ENCODE measurements at regions not wholly inside any gene's neighbourhood (a gene's known extent, or its start where the extent isn't known, plus 50 kb on each side); places are given as distances from the start of the nearest gene placed in this dataset.

- H3K27me3 ChIP-seq (ENCODE audit: control insufficient read depth, insufficient read depth, low read length): no peaks in the 10 kb centered on the region
- H3K36me3 ChIP-seq (ENCODE audit: control insufficient read depth, insufficient read depth, low read length): no peaks in the 10 kb centered on the region
- POLR2A ChIA-PET: no interaction called here
- TF ChIP-seq CTCF (IDR thresholded peaks at IDR 0.05; ENCODE audit: insufficient read depth, low read depth, low read length): no peak
- DNase-seq (ENCODE audit: low read depth): no peak
- CTCF ChIA-PET: no interaction called here
- no peak overlapping the region for H3K4me3 ChIP-seq (ENCODE audit: low read depth, low read length)
Measured at GRCh38 chr16:5398203-5398602, 300.6 kb upstream of the EEF2KMT start.

GRCh38 chr16:5396880-5397279 lies 299.3 kb upstream of the EEF2KMT start:
- ChIA-PET CTCF (no interaction called here), POLR2A (no interaction called here)
- Histone ChIP-seq H3K4me3 (ENCODE audit: low read depth, low read length) (no peak overlapping the region), H3K36me3 (ENCODE audit: control insufficient read depth, insufficient read depth, low read length) (no peaks in the 10 kb centered on the region), H3K27me3 (ENCODE audit: control insufficient read depth, insufficient read depth, low read length) (no peaks in the 10 kb centered on the region)
- TF ChIP-seq CTCF (IDR thresholded peaks at IDR 0.05; ENCODE audit: insufficient read depth, low read depth, low read length): no peak
- DNase-seq (ENCODE audit: low read depth): no peak

- no peaks in the 10 kb centered on the region for H3K36me3 ChIP-seq (ENCODE audit: control insufficient read depth, insufficient read depth, low read length)
- ChIA-PET CTCF (no interaction called here), POLR2A (no interaction called here)
- H3K4me3 ChIP-seq (ENCODE audit: low read depth, low read length): no peak overlapping the region
- no peak for TF ChIP-seq CTCF (IDR thresholded peaks at IDR 0.05; ENCODE audit: insufficient read depth, low read depth, low read length)
- no peak for DNase-seq (ENCODE audit: low read depth)
- H3K27me3 ChIP-seq (ENCODE audit: control insufficient read depth, insufficient read depth, low read length): no peaks in the 10 kb centered on the region
Measured at GRCh38 chr16:5393070-5393469, 295.5 kb upstream of the EEF2KMT start.

- H3K36me3 ChIP-seq (ENCODE audit: control insufficient read depth, insufficient read depth, low read length): no peaks in the 10 kb centered on the region
- no peak for DNase-seq (ENCODE audit: low read depth)
- ChIA-PET CTCF (no interaction called here), POLR2A (no interaction called here)
- H3K27me3 ChIP-seq (ENCODE audit: control insufficient read depth, insufficient read depth, low read length): no peaks in the 10 kb centered on the region
- TF ChIP-seq CTCF (IDR thresholded peaks at IDR 0.05; ENCODE audit: insufficient read depth, low read depth, low read length): no peak
- H3K4me3 ChIP-seq (ENCODE audit: low read depth, low read length): no peak overlapping the region
Measured at GRCh38 chr16:5386989-5387388, 289.4 kb upstream of the EEF2KMT start.

GRCh38 chr16:5385811-5386210 lies 288.2 kb upstream of the EEF2KMT start:
- H3K36me3 ChIP-seq (ENCODE audit: control insufficient read depth, insufficient read depth, low read length): no peaks in the 10 kb centered on the region
- ChIA-PET POLR2A (no interaction called here), CTCF (no interaction called here)
- H3K4me3 ChIP-seq (ENCODE audit: low read depth, low read length): no peak overlapping the region
- H3K27me3 ChIP-seq (ENCODE audit: control insufficient read depth, insufficient read depth, low read length): no peaks in the 10 kb centered on the region
- TF ChIP-seq CTCF (IDR thresholded peaks at IDR 0.05; ENCODE audit: insufficient read depth, low read depth, low read length): no peak
- DNase-seq (ENCODE audit: low read depth): no peak
